Neural crest cell (in vitro differentiated cells): ENCODE measurements at regions not wholly inside any gene's neighbourhood (a gene's known extent, or its start where the extent isn't known, plus 50 kb on each side); places are given as distances from the start of the nearest gene placed in this dataset.
A peak's percentile ranks its signal among the peaks of the same experiment; 100 is the strongest.
"Not testable (repeated sequence)": the region's sequence is repeated elsewhere in the genome, so short reads cannot be mapped to it uniquely, and the experiment has no call there.

Experiments used
- DNase-seq: peaks from one replicate; pipeline ENCODE4 v3.0.0; 2021; ENCODE audit warnings: low read depth, mixed read lengths, low spot score
- H3K27ac Mint-ChIP-seq: one replicate; pipeline ENCODE4 v1.8.0; 2021; ENCODE audit warnings: mild to moderate bottlenecking, mixed read lengths; ENCODE audit not compliant: unreplicated experiment
- H3K27me3 Mint-ChIP-seq: 2 replicates; pipeline ENCODE4 v1.8.0; 2021; ENCODE audit warnings: low read depth, mild to moderate bottlenecking, mixed read lengths
- H3K36me3 Mint-ChIP-seq: 2 replicates; pipeline ENCODE4 v1.8.0; 2021; ENCODE audit warnings: low read depth, mild to moderate bottlenecking, mixed read lengths
- H3K4me1 Mint-ChIP-seq: 2 replicates; pipeline ENCODE4 v1.8.0; 2021; ENCODE audit warnings: mixed read lengths
- H3K4me3 Mint-ChIP-seq: one replicate; pipeline ENCODE4 v1.8.0; 2021; ENCODE audit warnings: mild to moderate bottlenecking, mixed read lengths
- H3K9me3 Mint-ChIP-seq: 2 replicates; pipeline ENCODE4 v1.8.0; 2021; ENCODE audit warnings: mixed read lengths
- CTCF ChIP-seq: fragments of 200-600 bp; sonication (generic); conservative IDR thresholded peaks from 2 replicates; pipeline ENCODE4 v1.5.0; 2021; ENCODE audit warnings: antibody characterized with exemption, mild to moderate bottlenecking

DNA sequence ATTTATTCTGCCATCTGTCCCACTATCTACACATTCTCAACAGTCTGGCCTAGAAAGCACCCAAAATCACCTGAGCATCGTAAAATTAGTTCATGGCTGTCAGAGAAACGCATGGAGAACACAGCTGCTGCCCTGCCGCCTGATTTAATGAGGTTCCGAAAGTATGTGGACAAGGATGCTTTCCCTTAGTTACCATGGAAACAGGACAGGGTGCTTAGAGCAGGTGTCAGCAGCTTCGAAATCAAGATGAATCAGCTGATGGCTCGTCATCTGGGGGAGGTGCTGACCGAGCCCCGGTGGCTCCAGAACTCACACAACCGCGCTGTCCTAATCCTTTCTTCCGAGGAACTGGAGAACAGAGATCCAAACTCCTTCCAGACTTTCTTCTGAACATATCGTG lies 151.5 kb downstream of the TEX36 start:
- H3K4me1 Mint-ChIP-seq = peaks cover 27% of the 10 kb centered on the region
- DNase-seq = no peak
- no peak overlapping the region for H3K4me3 Mint-ChIP-seq
- H3K9me3 Mint-ChIP-seq = no peaks in the 10 kb centered on the region
- H3K27me3 Mint-ChIP-seq = no peaks in the 10 kb centered on the region
- TF ChIP-seq CTCF = no peak
- H3K36me3 Mint-ChIP-seq = no peaks in the 10 kb centered on the region
- H3K27ac Mint-ChIP-seq = peak overlapping the region; percentile 25

GRCh38 chr10:125523347-125523746 lies 159.6 kb downstream of the TEX36 start:
- Mint-ChIP-seq H3K27ac (no peak overlapping the region), H3K27me3 (no peaks in the 10 kb centered on the region), H3K4me3 (no peak overlapping the region), H3K9me3 (peaks cover 10% of the 10 kb centered on the region), H3K4me1 (no peaks in the 10 kb centered on the region), H3K36me3 (no peaks in the 10 kb centered on the region)
- no peak for TF ChIP-seq CTCF
- DNase-seq = no peak

GRCh38 chr10:125521721-125522680 lies 161.0 kb downstream of the TEX36 start:
- no peaks in the 10 kb centered on the region for H3K27me3 Mint-ChIP-seq
- H3K36me3 Mint-ChIP-seq = peaks cover under 1% of the 10 kb centered on the region
- peaks cover 10% of the 10 kb centered on the region for H3K9me3 Mint-ChIP-seq
- no peak overlapping the region for H3K4me3 Mint-ChIP-seq
- no peak overlapping the region for H3K27ac Mint-ChIP-seq
- H3K4me1 Mint-ChIP-seq = peaks cover under 1% of the 10 kb centered on the region
- peak; percentile 72 for TF ChIP-seq CTCF
- peak; percentile 36 for DNase-seq

GRCh38 chr10:125520968-125521367 lies 162.0 kb downstream of the TEX36 start:
- Mint-ChIP-seq H3K27ac (no peak overlapping the region), H3K27me3 (no peaks in the 10 kb centered on the region), H3K4me3 (no peak overlapping the region), H3K4me1 (peaks cover 4% of the 10 kb centered on the region), H3K9me3 (peaks cover 12% of the 10 kb centered on the region), H3K36me3 (peaks cover 2% of the 10 kb centered on the region)
- DNase-seq = no peak
- no peak for TF ChIP-seq CTCF

- H3K4me3 Mint-ChIP-seq, H3K27me3 Mint-ChIP-seq, DNase-seq, H3K36me3 Mint-ChIP-seq, H3K27ac Mint-ChIP-seq: not testable (repeated sequence)
- H3K4me1 Mint-ChIP-seq = peaks cover 27% of the 10 kb centered on the region
- peaks cover 12% of the 10 kb centered on the region for H3K9me3 Mint-ChIP-seq
These were observed 164.6 kb downstream of the TEX36 start for GRCh38 chr10:125518397-125518796.

DNA sequence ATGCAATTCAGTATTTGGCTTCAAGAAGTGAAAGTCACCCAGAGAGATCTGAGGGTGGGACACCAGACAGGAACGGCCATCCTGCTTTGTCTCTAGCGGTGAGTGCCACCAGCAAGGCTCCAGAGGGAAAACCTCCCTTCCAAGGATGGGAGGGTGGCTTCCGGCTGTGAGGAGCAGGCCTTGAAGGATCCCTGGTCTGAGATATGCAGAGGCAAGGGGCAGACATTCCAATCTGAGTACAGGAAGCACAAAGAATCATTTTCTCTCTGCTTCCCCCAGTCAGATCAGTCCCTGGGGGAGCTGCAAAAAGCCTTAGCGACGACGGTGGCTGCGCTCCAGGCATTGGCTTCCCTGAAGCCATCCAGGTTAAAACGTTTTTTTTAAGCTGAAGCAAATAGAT lies 167.4 kb downstream of the TEX36 start:
- TF ChIP-seq CTCF = no peak
- Mint-ChIP-seq H3K27me3 (no peaks in the 10 kb centered on the region), H3K27ac (peak overlapping the region; percentile 45), H3K36me3 (peaks cover 5% of the 10 kb centered on the region), H3K4me1 (peaks cover 35% of the 10 kb centered on the region), H3K4me3 (no peak overlapping the region), H3K9me3 (peaks cover 13% of the 10 kb centered on the region)
- DNase-seq = no peak
